LNCAP (cell line): ENCODE measurements at regions not wholly inside any gene's neighbourhood (a gene's known extent, or its start where the extent isn't known, plus 50 kb on each side); places are given as distances from the start of the nearest gene placed in this dataset.

Experiments used
- TF ChIP-seq, protein P1 (sequence below): fragments of 450-650 bp; IDR thresholded peaks from 2 replicates; pipeline ENCODE4 v1.5.1; 2017; ENCODE audit warnings: mild to moderate bottlenecking

DNA sequence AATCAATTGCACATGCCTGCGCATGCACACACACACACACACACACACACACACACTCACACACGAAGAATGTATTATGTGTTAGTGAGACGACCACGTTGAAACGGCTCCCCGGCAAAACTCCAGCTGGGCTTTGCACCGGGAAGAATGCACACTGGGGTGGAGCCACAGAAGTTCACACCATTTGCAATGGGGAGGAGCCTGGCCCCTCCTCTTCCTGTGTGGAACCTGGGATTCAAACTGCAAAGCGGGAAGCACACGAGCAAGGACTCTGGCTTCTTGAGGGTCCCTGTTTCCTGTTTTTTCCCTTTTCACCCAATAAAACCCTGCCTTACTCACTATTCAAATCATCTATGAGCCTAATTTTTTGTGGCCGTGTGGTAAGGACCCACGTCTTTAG, 304.0 kb upstream of the TMEFF2 start:
- TF ChIP-seq, protein P1, sequence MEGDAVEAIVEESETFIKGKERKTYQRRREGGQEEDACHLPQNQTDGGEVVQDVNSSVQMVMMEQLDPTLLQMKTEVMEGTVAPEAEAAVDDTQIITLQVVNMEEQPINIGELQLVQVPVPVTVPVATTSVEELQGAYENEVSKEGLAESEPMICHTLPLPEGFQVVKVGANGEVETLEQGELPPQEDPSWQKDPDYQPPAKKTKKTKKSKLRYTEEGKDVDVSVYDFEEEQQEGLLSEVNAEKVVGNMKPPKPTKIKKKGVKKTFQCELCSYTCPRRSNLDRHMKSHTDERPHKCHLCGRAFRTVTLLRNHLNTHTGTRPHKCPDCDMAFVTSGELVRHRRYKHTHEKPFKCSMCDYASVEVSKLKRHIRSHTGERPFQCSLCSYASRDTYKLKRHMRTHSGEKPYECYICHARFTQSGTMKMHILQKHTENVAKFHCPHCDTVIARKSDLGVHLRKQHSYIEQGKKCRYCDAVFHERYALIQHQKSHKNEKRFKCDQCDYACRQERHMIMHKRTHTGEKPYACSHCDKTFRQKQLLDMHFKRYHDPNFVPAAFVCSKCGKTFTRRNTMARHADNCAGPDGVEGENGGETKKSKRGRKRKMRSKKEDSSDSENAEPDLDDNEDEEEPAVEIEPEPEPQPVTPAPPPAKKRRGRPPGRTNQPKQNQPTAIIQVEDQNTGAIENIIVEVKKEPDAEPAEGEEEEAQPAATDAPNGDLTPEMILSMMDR: no peak

DNA sequence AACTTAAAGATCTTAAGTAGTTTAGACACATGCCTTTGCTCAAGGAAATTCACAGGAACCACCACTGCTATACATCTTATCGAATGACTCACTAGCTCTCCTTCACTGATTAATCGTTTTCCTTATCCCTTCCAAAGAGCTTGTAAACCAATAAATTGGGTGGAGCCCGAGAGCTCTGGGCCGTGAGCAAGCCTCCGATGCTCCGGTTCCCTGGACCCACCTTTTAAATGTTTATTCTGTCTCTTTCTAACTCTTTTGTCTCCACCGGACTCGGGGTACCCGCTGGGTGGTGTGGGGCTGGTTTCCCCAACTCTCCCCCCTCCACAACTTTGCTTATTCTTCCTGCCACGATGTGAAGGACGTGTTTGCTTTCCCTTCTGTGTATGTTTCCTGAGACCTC, 292.9 kb upstream of the TMEFF2 start:
- TF ChIP-seq, protein P1: no peak

DNA sequence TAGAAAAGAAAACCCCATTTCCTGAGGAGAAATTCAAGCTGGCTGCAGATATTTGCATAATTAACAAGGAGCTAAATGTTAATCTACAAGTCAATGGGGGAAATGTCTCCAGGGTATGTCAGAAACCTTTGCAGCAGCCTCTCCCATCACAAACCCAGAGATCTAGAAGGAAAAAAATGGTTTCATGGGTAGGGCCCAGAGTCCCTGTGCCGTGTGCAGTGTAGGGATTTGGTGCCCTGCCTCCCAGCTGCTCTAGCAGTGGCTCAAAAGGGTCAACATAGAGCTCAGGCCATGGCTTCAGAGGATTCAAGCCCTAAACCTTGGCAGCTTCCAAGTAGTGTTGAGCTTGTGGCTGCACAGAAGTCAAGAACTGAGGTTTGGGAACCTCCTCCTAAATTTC, 290.2 kb upstream of the TMEFF2 start:
- TF ChIP-seq, protein P1: no peak

DNA sequence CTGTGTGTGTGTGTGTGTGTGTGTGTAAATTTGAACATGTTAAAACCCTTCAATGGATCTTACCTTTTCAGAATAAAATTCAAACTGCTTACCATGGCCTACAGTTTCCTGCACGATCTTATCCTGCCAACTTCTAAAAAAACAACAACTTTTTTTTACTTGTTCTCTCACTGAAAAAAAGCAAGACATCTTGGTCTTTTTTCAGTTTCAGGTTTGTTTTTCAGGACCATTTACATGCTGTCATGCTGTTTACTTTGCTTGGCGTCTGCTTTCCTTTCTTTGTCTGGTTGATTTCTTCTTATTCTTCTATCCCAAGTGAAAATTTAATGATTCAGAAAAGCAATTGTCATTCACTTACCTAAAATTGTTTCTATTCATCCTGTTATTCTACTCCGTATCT, 286.3 kb upstream of the TMEFF2 start:
- TF ChIP-seq, protein P1: no peak

DNA sequence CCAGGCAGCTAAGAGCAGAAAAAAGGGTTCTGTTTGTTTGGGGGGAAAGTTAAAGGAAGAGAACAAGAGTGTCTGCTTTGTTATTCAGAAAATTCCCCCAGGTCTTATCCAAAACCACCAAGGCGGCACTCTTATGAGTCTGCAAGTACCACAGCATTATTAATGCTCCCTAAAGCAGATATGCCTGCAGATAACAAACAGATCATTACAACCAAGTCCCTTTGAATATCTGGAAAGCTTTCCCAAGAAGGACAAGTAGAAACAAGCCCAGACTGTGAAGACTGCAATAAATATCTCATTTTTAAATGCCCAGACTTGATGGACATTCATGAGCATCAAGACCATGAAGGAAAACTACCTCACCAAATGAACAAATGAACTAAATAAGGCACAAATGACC, 278.6 kb upstream of the TMEFF2 start:
- TF ChIP-seq, protein P1: no peak

DNA sequence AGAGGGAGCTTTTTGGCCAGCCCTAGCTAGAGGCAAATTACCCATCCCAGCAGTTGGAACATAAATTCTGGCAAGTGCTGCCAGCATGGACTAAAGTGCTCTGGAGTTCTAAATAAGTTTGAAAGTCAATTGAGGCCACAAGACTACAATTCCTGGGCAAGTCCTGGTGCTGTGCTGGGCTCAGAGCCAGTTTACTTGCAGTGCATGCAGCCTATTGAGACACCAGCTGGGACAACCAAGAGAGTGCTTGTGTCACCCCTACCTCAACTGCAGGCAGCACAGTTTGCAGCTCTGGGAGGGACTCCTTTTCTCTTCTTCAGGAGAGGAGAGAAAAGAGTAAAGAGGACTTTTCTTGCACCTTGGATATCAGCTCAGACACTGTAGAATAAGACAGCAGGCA, 277.2 kb upstream of the TMEFF2 start:
- TF ChIP-seq, protein P1: no peak

DNA sequence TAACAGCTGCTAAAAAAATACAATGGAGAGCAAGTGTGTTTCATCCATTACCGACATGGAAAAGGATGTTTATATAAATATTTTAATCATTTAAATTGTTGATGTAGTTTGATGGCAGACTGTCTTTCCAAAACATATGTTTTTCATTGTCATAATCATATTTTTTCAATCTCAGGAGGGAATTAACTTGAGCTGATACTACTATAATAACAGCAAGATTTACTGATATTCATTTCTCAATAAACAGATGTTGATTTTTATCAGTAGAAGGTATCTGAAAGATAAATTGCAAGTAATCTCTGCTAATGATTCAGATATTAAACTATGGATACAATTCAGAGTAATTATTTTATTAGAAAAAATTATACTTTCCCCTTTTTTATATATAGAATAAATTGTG, 274.9 kb upstream of the TMEFF2 start:
- TF ChIP-seq, protein P1: no peak

DNA sequence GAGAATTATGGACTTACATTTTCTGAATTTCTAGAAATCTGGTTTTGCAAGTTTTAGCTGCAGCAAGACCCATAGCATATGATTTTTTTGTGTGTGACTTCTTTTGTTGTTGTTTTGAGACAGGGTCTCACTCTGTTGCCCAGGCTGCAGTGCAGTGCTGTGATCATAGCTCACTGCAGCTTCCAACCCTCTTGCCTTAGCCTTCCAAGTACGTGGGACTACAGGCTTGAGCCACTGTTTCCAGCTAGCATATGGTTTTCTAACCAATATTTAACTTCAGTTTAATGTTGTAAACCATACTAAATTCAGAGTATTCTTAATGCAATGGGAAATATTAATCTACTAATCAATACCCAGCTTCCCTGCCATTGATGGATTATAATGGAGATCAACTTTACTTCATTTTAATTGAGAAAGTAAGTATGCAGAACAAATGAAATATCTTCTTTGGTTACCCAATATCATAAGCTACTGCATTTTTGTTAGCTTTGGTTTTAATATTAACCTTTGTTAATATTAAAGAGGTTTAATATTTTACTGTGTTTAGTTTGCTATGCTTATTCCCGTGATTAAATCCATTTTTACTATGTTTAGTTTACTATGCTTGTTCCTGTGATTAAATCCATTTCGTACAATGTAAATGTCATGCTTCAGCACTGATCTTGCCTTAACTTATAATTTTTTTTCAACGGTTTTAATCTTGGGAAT, 273.4 kb upstream of the TMEFF2 start:
- TF ChIP-seq, protein P1: no peak
